ENCODE measurements at regions not wholly inside any gene's neighbourhood (a gene's known extent, or its start where the extent isn't known, plus 50 kb on each side); places are given as distances from the start of the nearest gene placed in this dataset.

GRCh38 chr1:208782186-208782585 lies 538.0 kb upstream of the PLXNA2 start:
- TF ChIP-seq, protein P1, sequence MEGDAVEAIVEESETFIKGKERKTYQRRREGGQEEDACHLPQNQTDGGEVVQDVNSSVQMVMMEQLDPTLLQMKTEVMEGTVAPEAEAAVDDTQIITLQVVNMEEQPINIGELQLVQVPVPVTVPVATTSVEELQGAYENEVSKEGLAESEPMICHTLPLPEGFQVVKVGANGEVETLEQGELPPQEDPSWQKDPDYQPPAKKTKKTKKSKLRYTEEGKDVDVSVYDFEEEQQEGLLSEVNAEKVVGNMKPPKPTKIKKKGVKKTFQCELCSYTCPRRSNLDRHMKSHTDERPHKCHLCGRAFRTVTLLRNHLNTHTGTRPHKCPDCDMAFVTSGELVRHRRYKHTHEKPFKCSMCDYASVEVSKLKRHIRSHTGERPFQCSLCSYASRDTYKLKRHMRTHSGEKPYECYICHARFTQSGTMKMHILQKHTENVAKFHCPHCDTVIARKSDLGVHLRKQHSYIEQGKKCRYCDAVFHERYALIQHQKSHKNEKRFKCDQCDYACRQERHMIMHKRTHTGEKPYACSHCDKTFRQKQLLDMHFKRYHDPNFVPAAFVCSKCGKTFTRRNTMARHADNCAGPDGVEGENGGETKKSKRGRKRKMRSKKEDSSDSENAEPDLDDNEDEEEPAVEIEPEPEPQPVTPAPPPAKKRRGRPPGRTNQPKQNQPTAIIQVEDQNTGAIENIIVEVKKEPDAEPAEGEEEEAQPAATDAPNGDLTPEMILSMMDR (conservative IDR thresholded peaks at IDR 0.05; ENCODE audit: low read length), result no peak
- no peak for TF ChIP-seq EZH2phosphoT487 (IDR thresholded peaks at IDR 0.05; ENCODE audit: borderline replicate concordance)

Data from Loucy (cell line).